ENCODE measurements at regions not wholly inside any gene's neighbourhood (a gene's known extent, or its start where the extent isn't known, plus 50 kb on each side); places are given as distances from the start of the nearest gene placed in this dataset.

DNA sequence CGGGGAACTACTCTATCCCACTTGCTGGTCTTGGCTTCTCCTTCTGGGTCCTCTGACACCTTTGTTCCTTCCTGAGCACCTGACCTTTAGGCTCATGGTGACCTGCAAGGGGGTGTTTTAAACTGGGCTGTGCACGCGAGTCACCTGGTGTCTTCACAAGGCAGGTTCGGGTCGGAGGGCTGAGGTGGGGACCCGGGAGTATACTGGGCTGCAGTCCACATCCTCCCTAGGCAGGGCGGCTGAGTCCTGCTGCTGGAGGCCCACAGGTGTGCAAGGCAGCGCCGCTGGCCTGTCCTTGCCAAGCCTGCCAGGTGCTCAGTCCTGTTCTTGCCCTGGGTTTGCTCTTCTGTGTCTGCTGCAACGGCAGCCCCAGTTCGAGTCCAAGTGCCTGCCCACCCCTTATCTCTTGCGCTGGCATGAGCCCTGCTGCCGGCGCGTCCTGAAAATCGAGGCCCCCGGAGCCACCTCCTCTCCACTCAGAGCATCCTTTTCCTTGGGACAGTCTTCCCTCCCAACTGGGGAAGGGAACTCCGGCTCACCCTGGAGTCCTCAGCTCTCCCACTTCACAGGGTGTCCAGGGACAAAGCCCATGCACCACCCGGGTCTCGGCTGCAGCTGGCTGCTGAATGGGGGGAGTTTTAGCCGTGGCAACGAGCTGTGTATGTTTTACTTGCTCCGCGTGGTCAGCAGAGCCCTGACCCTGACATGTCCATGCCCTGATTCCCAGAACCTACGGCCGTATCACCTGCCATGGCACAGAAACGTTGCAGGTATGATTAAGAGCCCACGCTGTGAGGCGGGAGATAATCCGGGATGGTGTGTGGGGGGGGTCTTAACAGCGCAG is 193.5 kb downstream of the TEX29 start:
- TF ChIP-seq, protein P1, sequence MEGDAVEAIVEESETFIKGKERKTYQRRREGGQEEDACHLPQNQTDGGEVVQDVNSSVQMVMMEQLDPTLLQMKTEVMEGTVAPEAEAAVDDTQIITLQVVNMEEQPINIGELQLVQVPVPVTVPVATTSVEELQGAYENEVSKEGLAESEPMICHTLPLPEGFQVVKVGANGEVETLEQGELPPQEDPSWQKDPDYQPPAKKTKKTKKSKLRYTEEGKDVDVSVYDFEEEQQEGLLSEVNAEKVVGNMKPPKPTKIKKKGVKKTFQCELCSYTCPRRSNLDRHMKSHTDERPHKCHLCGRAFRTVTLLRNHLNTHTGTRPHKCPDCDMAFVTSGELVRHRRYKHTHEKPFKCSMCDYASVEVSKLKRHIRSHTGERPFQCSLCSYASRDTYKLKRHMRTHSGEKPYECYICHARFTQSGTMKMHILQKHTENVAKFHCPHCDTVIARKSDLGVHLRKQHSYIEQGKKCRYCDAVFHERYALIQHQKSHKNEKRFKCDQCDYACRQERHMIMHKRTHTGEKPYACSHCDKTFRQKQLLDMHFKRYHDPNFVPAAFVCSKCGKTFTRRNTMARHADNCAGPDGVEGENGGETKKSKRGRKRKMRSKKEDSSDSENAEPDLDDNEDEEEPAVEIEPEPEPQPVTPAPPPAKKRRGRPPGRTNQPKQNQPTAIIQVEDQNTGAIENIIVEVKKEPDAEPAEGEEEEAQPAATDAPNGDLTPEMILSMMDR (IDR thresholded peaks at IDR 0.05): no peak
- no peak for TF ChIP-seq POLR2A (IDR thresholded peaks at IDR 0.05)
